Fibroblast of skin of left biceps (primary cell): ENCODE measurements at regions not wholly inside any gene's neighbourhood (a gene's known extent, or its start where the extent isn't known, plus 50 kb on each side); places are given as distances from the start of the nearest gene placed in this dataset.

Experiments
- DNase-seq, 2 experiments: peaks; one replicate each; pipeline ENCODE4 v3.0.0-alpha.2; 2013; ENCODE audit warnings: low read depth in 2 of 2

- no peak for DNase-seq
Measured at GRCh38 chr1:216884614-216885229, 161.5 kb upstream of the ESRRG start.

DNA sequence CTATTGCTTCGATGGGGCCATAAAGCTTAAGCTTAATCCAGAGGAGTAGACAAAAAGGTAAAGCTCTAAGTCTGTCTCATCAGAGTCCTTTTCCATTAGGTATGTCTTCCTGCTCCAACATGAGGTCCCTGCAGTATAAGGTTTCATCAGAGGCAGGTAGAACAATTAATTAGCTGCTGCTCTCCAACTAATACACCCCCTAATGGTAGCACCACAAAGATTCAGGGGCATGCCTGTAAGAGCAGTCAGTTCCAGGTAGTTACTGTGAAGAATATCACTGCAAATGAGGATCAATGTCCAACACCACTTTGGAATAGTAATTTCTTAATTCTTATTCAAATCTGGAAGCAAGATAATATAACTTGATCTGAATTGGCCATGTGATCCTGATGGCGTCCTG lies 160.3 kb upstream of the ESRRG start:
- DNase-seq: no peak

GRCh38 chr1:216881695-216882094 lies 158.5 kb upstream of the ESRRG start:
- DNase-seq: no peak

DNA sequence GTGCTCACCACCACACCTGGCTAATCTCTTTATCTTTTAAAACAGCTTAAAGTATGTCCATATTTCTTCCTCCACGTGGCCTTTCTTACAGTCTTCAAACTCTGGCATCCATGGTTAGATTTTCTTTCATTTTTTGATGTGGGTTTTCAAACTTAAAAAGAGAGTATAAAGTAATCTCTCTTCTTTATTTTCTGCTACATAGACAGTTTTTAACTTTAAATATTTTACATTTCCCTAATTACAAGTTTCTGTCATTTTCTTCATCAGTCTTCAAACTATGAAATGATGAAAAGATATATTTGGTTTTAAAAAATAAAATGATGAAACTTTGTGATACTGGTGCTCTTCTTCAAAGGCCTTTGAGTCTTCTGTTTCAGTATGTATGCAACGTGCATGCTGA lies 143.5 kb upstream of the ESRRG start:
- DNase-seq: no peak

DNA sequence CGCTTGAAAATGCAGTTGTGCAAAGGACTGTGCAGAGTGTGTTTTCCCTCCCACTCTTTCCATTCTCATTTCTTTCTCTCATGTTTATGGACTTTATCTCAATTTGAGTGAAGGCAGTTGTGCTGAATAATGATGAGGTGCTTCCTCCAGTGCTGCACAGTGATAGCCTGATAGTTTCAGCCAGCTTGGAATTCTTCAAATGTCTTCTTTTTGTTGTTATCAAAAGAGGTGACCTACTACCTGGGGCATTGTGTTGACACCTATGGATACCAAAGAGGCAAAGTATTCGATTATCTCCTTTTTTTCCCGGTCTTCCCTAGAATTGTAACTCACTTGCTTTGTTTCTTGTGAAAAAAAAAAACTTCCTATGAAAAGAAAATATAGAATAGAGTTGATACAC lies 132.6 kb upstream of the ESRRG start:
- no peak for DNase-seq

GRCh38 chr1:216854836-216855484 lies 131.7 kb upstream of the ESRRG start:
- DNase-seq: no peak

GRCh38 chr1:216851073-216851472 lies 127.8 kb upstream of the ESRRG start:
- no peak for DNase-seq

- no peak for DNase-seq
Measured at GRCh38 chr1:216849146-216849545, 125.9 kb upstream of the ESRRG start.

GRCh38 chr1:216847397-216848036 lies 124.3 kb upstream of the ESRRG start:
- DNase-seq: no peak

DNA sequence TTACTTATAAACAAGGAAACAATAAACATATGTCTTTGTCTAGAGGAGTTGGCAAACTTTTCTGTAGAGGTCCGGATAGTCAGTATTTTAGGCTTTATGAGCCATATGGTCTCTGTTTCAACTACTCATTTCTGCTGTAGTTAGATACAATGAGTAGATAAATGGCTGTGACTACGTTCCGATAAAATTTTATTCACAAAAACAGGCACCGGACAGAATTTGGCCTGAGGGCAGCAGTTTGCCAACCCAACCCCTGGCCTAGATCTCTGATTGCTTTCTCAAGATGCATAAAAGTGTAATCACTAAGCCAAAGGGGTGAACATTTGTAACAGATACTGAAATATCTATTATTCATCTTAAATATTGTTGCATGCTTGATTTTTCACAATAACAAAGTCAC lies 123.1 kb upstream of the ESRRG start:
- DNase-seq: no peak

DNA sequence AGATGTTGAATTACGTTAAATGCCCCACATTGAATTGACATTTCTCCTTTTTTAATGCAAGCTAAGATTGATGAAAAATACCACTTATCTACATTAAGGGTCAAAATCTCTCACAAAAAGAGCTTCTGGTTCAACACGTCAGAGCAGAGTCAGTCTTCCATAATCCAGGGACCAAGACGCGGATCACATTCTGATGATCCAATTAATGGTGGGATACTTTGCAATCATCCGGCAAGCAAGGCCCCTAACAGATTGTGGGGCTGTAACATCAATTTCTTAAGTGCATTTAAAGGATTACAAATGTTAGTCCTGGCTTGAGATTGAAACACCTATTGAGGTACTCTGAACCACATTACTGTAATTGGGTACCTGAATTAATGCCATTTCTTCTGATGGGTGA lies 120.2 kb upstream of the ESRRG start:
- DNase-seq: no peak

DNA sequence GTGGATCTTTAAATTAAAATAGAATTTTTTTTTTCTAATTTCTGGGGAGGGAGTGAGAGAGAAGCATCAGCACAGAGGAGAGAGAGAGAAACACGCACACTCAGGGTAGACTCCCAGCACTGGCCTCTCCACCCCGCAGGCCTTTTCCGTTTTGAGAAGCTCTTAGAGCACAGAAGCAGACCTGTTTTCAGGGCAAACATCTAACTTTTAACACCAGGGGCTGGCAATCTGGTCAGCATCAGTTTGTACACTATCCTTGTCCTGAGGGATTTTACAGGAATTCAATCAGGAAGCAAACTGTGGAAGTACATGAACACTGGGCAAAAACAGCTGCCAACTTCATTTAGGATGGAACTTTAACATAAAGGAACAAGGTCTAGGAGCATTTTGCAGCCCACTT lies 117.9 kb upstream of the ESRRG start:
- DNase-seq: no peak

DNA sequence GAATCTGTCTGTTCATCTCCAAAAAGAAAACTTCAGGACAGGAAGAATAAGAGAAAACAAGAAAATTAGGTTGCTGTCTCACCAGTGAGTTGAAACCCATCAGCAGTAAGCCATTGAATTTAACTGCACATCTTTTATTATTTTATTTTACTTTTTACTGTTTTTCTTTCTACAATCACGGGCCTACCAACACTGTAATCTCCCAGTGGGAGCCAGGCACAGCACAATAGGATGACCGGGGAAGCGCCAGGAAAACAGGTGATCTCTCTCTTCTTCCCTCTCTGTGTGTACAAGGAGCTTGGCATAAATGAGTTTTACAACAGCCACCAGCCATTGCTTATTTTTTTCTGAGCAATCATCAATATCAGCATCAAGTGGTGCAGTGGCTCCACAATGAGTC lies 113.1 kb upstream of the ESRRG start:
- DNase-seq: no peak

DNA sequence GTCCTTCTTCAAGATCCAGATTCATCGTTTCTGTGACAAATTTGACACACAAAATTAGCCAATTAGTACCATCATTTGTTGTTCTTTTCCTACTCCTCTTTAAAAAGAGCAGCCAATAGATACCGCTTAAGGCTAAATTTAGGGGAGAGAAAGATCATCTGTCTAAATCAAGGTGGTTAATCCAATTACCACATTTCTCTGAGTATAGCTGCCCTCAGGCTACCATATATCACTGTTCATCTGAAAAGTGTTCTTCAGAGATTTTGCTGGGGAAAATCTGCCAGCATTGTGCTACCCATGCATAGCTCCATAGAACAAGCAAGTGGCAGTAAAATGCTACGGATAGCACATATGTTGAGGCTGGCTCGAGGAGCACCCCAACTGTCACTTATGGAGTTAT lies 110.3 kb upstream of the ESRRG start:
- DNase-seq: no peak

DNA sequence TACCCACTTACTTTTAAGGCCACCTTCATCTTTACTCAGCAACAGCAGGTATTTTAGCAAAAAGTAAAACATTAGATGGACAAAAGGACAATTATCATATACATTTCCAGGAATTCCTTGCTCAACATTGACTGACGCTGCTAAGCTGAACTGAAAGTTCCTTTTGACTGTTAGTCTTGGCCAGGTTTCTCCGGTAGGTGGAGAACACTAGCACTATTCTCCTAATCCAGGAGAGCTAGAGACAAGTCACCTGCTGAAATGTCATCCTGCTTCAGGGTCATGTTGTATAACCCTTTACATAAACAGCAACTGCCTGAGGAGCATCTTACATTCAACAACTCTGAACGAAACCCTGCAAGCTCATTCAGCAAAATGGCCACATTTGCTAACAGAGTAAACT lies 109.0 kb upstream of the ESRRG start:
- no peak for DNase-seq

DNA sequence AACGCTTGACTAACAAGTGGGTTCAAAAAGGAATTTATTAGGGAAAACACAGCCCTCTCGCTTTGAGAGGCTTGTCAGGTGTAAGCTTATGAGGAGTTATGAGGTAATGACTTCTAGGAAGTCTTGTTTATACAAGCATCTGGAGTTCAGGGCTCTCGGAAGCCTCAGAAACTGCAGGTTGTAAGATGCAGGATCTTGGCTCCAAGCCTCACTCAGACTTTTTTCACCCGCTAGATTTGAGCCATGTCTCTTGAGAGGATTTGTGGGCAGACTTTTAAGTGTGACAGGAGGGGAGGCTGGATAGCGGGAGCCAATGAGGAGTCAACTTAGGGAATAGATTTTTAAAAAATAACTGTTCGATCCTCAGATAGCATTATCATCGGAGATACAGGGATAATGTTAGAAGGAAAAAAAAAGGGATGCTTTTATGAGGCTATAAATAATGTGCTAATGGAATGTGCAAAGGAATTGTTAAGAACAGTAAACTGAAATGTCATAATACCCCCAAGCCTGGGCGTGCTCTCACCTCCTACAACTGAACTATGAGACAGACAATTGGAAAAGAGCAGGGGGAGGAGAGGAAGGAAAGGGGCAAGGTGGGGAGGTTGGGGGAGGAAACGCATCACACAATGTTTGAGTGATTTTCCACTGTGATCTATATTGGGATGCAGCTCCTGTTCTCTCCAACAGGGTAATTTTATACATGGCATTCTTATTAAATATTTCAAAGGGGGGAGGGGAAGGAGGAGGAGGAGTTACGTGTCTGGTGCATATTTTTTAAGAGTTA lies 107.4 kb upstream of the ESRRG start:
- DNase-seq: no peak

- DNase-seq: no peak
Measured at GRCh38 chr1:216827251-216827650, 104.0 kb upstream of the ESRRG start.

DNA sequence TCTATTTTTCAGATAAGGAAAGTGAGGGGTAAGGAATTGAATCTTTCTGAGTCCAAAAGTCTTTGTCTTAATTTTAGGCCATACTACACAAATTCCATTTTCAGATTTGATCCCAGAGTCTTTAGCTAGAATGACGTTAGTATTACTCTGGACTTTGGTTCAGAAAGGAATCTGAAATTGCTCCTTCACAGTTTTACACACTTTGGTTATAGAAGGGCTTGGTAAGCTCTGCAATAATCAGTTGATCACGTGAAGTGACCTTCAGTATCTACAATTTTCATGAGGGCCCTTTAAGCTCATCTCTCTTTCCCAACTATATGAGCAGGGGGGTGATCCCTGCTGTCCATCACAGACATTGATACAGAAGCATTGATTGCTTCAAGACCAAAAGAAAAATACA lies 103.4 kb upstream of the ESRRG start:
- no peak for DNase-seq

GRCh38 chr1:216826214-216826613 lies 103.0 kb upstream of the ESRRG start:
- no peak for DNase-seq

DNA sequence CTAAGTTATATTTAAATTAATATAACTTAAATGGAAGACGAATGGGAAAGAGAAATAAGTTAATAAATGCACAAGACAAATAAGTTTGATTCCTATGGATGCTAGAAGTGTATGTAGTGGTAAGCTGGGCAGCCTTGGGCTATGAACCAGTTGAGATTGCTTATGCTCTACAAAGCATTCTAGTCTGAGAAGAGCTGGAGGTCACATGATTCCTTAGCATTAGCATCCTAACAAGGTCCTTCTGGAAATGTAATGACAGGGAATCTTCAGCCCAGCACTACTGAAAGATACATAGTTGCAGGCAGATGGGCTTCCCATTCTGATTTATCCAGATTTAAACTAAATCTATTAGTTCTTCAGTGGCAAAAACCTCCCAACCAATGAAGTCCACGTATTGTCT lies 102.3 kb upstream of the ESRRG start:
- DNase-seq: no peak

GRCh38 chr1:216824511-216824910 lies 101.3 kb upstream of the ESRRG start:
- no peak for DNase-seq

- no peak for DNase-seq
Measured at GRCh38 chr1:216823731-216824130, 100.5 kb upstream of the ESRRG start.

DNA sequence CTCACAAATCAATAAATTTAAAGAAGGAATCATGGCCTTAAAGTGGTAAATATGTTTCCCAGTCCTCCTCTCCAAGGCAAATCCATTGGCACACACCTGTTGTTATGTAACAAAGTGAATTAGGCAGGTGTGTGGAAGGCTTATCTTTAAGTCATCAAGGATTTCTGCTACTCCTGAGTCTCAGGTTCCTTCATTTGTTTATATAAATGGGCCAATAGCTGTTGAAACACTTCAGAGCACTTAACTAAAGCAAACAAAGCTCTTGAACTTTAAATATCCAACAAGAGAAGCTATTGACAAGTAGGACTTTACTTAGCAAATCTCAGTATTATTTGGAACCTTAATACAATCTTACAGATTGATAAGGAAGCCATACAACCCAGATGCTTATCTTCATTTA lies 99.3 kb upstream of the ESRRG start:
- DNase-seq: no peak
